Breast epithelium (tissue), 3 donors: ENCODE measurements at regions not wholly inside any gene's neighbourhood (a gene's known extent, or its start where the extent isn't known, plus 50 kb on each side); places are given as distances from the start of the nearest gene placed in this dataset.

ENCODE experiments used
- POLR2A ChIP-seq: fragments of 450-650 bp; IDR thresholded peaks from one replicate; pipeline ENCODE4 v1.6.1; 2016; ENCODE audit warnings: antibody characterized with exemption, mild to moderate bottlenecking, moderate library complexity
- TF ChIP-seq, protein P1 (sequence below), 3 donors: fragments of 450-650 bp; IDR thresholded peaks; one replicate each; pipeline ENCODE4 v1.5.1; 2016 to 2017; ENCODE audit warnings: antibody characterized with exemption in 3 of 3, mild to moderate bottlenecking in 3 of 3, moderate library complexity in 3 of 3

- TF ChIP-seq, protein P1, sequence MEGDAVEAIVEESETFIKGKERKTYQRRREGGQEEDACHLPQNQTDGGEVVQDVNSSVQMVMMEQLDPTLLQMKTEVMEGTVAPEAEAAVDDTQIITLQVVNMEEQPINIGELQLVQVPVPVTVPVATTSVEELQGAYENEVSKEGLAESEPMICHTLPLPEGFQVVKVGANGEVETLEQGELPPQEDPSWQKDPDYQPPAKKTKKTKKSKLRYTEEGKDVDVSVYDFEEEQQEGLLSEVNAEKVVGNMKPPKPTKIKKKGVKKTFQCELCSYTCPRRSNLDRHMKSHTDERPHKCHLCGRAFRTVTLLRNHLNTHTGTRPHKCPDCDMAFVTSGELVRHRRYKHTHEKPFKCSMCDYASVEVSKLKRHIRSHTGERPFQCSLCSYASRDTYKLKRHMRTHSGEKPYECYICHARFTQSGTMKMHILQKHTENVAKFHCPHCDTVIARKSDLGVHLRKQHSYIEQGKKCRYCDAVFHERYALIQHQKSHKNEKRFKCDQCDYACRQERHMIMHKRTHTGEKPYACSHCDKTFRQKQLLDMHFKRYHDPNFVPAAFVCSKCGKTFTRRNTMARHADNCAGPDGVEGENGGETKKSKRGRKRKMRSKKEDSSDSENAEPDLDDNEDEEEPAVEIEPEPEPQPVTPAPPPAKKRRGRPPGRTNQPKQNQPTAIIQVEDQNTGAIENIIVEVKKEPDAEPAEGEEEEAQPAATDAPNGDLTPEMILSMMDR (IDR thresholded peaks at IDR 0.05) = no peak
- TF ChIP-seq POLR2A = no peak
These were observed 72.5 kb upstream of the MORC3 start for GRCh38 chr21:36247316-36248010.
